ENCODE measurements at regions not wholly inside any gene's neighbourhood (a gene's known extent, or its start where the extent isn't known, plus 50 kb on each side); places are given as distances from the start of the nearest gene placed in this dataset.

GRCh38 chr13:23497191-23497590, 63.7 kb upstream of the SACS start:
- dilution Hi-C loops (cut with MboI; ENCODE audit: extremely low pct_ligation_motif_present, low sequenced_read_pairs), result no loop called here

More at GRCh38 chr13:23497191-23497590, 63.7 kb upstream of the SACS start:
- H3K36me3 ChIP-seq (ENCODE audit: control insufficient read depth in 2 of 2, extremely low read depth in 1 of 2, insufficient read depth in 2 of 2, low read length in 2 of 2), result no peaks in the 10 kb centered on the region
- no peaks in the 10 kb centered on the region for H3K9me1 ChIP-seq (replicated peaks; ENCODE audit: control insufficient read depth, extremely low read depth, insufficient read depth, low read length)
- H3K9ac ChIP-seq (replicated peaks; ENCODE audit: extremely low read depth, insufficient read depth, low read length), result no peak overlapping the region
- H3K9me3 ChIP-seq (replicated peaks; ENCODE audit: control insufficient read depth, insufficient read depth, low read length), result no peaks in the 10 kb centered on the region
- H3K4me3 ChIP-seq (replicated peaks in 1 of 3; ENCODE audit: insufficient read depth in 1 of 3, low read depth in 1 of 3, low read length in 3 of 3), result no peak overlapping the region
- no peak overlapping the region for H3K27ac ChIP-seq (ENCODE audit: insufficient read depth, low read depth, low read length)
- H3K27me3 ChIP-seq (ENCODE audit: control insufficient read depth in 2 of 2, insufficient read depth in 2 of 2, low read length in 2 of 2), result peaks cover 0 to 6% of the 10 kb centered on the region in 2 experiments
- BruUV-seq (replicated peaks), result no TSS peak
- H4K20me1 ChIP-seq (replicated peaks; ENCODE audit: control insufficient read depth, extremely low read depth, insufficient read depth, low read length), result no peaks in the 10 kb centered on the region
- intact Hi-C loops (cut with micrococcal nuclease), result no loop called here
- no peak overlapping the region for H3K4me2 ChIP-seq (ENCODE audit: insufficient read depth, low read length)
- FAIRE-seq, result no peak
- no peaks in the 10 kb centered on the region for H3K79me2 ChIP-seq (ENCODE audit: control insufficient read depth, insufficient read depth, low read length)
- H2AFZ ChIP-seq (ENCODE audit: low read depth, low read length), result no peak overlapping the region
- POLR2A ChIA-PET, result no interaction called here
- no peak for DNase-seq (ENCODE audit: low read depth, low spot score)
- no peaks in the 10 kb centered on the region for H3K4me1 ChIP-seq (ENCODE audit: control insufficient read depth, extremely low read depth, insufficient read depth, low read length)
- TF ChIP-seq POLR2AphosphoS5 (IDR thresholded peaks at IDR 0.05; ENCODE audit: insufficient read depth, low read depth, low read length) (no peak), MYC (IDR thresholded peaks at IDR 0.05; ENCODE audit: low read depth, low read length) (no peak), EZH2 (IDR thresholded peaks at IDR 0.05; ENCODE audit: borderline replicate concordance, low read depth, low read length, severe bottlenecking) (no peak), JUN (IDR thresholded peaks at IDR 0.05; ENCODE audit: borderline replicate concordance, insufficient read depth, insufficient read length, low read depth) (no peak), GATA2 (IDR thresholded peaks at IDR 0.05; ENCODE audit: insufficient read depth, insufficient read length, low read depth, low read length) (no peak), CTCF (IDR thresholded peaks at IDR 0.05; ENCODE audit: extremely low read depth in 1 of 2, insufficient read depth in 1 of 2, low read depth in 1 of 2, low read length in 2 of 2) (no peak), MAX (IDR thresholded peaks at IDR 0.05; ENCODE audit: insufficient read depth, insufficient read length) (no peak), FOS (IDR thresholded peaks at IDR 0.05; ENCODE audit: borderline replicate concordance, insufficient read depth, low read length) (no peak), POLR2A (IDR thresholded peaks at IDR 0.05; ENCODE audit: low read depth, low read length) (no peak)
- CTCF ChIA-PET, result no interaction called here

All from endothelial cell of umbilical vein (primary cell).